GM18870 (cell line): ENCODE measurements at regions not wholly inside any gene's neighbourhood (a gene's known extent, or its start where the extent isn't known, plus 50 kb on each side); places are given as distances from the start of the nearest gene placed in this dataset.

ENCODE experiments used
- ATAC-seq: cut with Tn5 transposase; IDR thresholded peaks from one replicate; pipeline ENCODE4 v1.9.1; 2021; ENCODE audit warnings: moderate library complexity; ENCODE audit not compliant: unreplicated experiment

DNA sequence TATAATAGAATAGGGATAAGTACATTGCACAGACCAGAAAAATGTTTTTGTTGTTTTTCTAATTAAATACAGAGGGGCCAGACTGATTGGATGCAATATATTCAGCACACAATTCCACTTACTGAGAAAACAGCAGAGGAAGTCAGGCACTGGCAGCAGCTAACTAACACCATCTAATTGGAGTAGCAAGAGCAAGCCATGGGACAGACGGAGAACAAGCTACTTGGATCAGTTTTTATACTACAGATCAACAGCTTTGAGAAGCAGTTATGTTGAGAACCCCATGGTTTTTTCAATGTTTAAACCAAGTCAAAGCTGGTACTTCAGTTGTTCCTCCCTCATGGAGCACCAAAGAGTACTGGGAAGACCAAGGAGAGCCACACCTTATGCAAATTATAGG lies 1249.4 kb downstream of the LRFN5 start:
- no peak for ATAC-seq

DNA sequence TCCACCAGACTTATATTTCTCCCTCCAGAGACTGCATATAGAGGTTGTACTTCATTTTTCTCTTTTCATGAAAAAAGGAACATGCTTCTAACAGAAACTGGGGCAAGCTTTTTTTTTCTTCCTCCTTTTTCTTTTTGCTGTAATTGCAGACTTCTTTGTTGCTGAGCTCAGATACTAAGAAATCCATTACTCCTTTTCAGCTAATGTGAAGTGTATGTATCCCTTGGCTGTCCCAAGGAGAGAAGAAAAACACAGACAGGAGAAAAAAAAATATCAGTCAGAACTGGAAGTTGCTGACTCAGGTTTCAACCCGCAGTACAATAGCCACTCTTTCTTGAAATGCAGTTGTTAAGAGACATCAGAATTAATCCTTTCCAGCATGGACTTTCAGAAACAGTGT lies 1248.4 kb downstream of the LRFN5 start:
- ATAC-seq: no peak

DNA sequence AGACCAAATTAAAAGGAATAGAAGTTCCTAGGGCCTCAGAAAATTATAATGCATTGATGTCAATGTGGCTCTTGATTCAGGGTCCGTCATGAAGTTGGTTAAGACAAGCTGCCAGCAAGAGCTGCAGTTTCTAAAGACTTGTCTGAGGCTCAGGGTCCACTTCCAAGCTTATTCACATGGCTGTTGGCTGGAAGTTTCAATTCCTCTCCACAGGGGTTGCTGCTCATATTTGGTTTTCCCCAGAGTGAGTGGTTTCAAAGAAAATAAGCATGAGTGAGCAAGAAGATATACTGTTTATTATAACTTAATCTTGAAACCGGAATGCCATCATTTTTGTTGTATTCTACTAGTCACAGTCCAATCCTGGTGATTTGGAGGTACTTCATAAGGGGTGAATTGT lies 1247.4 kb downstream of the LRFN5 start:
- no peak for ATAC-seq

DNA sequence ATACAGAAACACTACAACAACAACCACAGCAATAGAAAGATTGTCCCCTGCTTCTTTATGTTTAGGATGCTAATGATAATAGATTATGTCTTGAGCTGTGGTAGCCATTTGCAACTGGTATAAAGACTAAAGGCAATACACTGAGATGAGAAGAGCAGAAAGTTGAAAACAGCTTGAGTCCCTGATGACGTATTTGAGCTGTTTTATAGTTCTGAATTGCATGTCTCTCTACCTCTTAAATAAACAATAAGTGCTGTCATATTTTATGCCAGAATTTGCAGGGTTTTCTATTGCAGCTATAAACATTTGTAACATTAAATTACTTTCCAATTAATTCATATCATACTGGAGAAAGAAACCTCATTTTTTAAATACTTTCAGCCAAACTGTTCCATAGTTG lies 1242.0 kb downstream of the LRFN5 start:
- ATAC-seq: no peak

DNA sequence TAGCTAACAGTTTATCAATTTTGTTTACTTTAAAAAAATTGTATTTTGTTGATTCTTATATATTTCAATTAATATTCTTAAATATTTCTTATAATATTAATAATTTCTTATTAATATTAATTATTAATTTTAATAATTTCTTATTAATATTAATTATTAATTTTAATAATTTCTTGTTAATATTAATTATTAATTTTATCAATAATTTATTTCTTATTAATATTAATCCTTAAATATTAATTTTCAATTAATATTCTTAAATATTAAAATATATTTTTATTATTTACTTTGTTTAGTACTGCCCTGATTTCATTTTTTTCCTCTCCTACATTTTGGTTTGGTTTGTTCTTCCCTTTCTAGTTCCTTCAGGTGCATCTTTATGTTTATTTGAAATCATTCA lies 1208.1 kb downstream of the LRFN5 start:
- no peak for ATAC-seq

DNA sequence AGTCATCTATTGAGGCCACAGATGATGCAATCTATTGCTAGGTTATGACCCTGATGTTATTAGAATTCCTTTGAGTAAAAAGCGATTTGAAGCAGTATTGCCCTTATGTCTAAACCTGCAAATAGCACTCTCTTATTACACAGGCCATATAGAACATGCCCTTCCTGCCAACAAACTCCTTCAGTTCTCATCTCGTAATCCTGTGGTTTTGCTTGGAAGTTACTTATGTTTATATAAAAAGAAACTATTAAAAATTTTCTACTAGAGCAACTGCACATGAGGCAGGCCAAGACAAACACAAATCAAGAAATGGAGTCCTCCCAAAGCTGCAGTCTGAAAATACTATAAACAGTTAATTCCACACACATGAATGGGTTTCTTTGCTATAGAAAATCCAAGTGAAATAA lies 1200.2 kb downstream of the LRFN5 start:
- ATAC-seq: no peak

DNA sequence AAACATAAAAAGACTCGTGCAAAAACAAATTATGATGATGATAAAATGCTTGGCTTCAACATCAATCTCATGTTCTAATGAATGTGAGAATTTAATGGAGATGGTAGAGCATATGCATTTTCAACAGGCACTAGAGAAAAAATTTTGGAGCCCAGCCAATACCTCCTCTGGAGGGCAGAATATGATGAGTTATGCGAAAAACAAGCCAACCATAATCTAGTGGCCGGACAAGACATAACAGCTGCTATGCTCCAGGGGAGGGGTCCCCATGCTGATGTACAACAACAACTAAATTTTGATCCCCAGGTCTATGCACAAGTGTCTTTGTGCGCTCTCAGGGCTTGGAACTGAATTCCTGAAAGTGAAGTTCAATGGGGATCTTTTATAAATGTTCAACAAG lies 1197.5 kb downstream of the LRFN5 start:
- ATAC-seq: no peak

DNA sequence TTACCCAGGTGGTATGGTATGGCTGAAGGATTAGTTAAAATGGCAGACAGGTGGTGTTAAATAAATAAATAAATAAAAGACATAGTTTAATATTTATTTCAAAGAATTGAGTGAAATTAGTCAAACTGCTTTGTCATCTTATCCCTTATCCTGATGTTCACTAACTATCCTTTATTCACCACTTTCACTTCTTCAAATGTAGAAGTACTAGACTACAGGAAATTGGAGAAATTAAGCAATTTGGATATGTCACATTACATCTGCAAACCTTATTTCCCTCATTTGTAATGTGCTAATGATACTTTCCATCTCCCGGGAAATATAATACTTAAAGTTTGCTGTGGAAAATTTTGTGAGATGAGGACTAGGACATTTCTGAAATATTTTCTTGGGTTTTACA lies 1195.7 kb downstream of the LRFN5 start:
- ATAC-seq: no peak

DNA sequence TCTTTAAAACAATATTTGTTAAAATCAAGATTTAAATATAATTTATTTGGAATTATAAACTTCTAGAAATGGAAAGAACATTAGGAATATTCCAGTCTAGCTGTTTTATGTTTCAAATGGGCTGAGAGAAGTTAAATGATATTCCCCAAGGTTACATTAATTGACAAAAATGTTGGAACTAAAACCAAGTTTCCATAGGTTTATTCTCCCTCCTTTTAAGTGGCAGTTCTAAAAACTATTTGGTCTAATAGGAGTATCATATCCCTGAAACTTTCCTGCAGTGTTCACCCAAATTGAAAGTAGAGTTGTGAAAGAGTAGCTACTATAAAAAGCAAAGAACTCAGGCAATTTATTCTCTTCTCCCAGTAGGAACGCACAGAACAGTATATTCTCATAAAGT lies 1185.5 kb downstream of the LRFN5 start:
- no peak for ATAC-seq

DNA sequence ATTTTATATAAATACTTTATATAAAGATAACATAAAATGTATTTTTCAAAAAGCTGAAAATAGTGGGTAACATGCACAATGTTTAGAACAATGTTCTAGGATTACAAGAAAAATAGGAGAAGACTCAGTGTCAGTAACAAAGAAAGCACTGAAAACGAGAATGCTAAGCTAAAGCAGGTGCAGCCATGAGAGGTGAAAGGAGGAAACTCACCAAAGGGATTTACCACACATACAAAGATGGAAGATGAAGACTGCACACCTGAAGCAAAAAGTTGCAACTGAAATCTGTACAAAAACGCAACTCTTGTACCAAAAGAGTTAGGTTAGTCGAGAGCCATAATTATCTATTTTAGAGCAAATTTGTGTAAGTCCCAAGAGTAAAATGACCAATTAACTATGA lies 1176.1 kb downstream of the LRFN5 start:
- no peak for ATAC-seq

DNA sequence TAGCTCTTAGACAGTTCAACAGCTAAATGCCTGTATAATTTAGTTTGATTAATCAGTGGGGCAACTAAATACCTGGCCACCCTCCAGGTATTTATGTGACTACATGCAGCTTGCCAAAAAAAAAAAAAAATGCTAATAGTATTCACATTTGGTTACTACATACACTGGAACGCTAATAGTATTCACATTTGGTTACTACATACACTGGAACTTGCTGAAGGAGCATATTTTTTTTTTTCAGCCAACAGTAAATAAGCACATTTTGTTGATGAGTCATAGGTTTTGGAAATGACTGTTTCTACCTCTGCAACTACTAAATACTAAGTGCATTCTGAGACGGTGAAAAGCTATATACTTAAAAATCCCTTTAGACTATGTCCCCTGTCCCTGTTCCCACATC lies 1172.3 kb downstream of the LRFN5 start:
- ATAC-seq: no peak

DNA sequence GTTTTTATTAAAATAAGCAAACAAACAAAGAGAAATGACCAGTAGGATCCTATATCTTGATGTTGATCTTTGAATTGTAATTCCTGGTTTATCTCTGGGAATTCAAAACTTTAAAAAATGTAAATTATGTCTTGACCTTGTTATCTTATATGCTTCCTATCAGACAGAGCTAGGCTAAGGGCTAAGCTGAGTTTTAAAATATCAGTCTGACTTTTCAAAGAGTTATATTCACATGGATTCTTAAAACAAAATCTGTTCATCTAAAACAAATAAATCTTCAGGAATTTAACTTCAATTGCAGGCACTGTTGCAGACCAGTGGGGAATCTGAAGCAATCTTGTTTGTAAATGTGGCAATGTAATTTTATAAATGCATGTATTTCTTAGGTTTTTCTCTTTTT lies 1144.1 kb downstream of the LRFN5 start:
- ATAC-seq: no peak

DNA sequence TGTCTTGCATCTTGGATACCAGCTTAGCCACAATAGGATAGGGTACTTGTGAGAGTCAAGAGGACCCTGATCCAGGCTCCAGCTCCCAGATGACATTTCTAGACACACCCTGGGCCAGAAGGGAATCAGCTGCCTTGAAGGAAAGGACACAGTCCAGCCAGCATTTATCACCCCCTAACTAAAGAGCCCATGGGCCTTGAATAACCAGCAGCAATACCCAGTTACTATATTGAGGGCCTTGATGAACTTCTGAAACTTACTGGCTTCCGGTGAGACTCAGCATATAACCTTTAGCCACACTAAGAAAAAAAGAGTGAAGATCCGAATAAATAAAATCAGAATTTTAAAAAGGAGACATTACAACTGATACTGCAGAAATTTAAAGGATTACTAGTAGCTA lies 1135.4 kb downstream of the LRFN5 start:
- ATAC-seq: no peak

DNA sequence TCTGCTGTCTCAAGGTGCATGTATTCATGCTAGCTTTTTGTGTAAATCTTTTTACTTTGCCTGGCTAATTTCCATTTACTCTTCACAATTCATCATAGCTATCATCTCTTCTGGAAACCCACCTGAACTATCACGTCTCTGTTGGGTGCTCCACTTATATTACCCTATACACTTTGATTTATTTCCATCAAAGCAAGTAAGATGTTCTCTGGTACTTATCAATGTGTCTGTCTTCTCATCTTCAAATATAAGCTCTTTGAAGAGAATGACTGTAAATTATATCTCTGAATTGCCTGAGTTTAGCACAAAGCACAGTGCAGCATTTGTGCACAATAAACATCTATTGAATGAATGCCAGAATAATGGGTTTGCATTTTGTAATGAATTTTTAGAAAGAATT lies 1129.7 kb downstream of the LRFN5 start:
- no peak for ATAC-seq

DNA sequence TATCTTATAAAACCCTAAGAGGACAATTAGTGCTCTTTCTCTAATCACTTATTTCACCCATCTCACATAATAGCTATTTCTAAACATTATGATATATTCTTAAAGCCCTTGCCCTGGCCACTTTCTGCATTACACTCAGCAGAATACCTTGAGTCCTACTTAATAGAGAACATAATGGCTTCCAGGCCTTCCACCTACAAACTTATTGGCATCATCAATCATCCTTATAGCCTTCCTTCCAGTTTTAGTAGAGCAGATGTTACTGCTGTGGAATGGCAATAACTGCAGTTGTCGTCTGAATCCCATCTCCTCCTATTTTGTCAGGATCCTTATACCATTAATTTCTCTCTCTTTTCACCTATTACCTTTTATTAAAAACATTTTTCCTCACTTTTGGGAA lies 1127.4 kb downstream of the LRFN5 start:
- no peak for ATAC-seq

DNA sequence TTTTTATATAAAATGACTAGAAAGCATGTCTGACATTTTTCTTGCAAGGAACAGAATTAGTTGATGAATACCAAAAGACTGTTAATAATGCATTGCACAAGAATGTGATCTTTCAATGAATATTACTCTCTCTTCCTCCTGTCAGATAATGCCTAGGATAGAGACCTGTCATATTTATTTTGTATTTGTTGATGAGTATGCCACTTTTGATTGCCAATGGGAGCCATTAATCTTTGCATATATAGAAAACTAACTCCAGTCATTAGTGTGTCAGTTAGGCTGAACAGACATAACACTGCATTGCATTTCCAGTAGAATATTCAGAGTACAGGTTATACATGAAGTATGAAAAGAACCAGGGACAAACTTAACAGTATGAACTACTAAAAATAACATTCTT lies 1125.3 kb downstream of the LRFN5 start:
- no peak for ATAC-seq

DNA sequence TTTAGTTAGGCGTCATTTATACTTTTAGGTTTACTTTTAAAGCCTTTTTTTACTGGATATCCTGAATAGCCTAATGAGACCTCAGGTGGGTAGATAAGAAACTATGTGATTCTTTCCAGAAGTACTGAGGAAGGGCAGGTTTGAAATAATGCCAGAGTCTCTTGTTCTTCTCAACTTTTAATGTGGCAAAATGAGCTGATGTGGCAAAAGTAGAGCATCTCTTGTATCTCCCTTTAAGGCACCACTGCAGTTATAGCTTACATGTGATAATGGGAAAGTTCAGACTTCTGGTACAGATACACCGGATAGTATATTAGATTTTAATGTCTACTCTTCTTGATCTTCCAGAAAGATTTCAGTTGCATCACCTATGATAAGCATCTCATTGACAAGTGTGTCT lies 1124.8 kb downstream of the LRFN5 start:
- ATAC-seq: no peak

DNA sequence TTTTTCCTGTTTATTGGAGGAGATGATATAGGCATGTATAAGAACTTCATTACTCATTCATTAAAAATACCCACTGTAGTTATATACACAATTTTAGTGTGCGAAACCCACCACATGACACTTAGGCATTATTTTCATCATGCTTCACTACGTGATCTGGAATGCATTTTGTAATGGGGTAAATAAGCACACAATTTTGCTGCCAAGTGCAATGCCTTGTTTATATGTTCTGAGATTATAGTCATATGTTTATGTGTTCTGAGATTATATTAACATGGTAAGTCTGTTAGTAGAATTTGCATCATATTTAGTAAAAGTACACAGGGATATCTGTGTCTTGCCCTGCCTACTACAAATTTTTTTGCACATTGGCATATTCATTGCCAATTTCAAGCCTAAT lies 1123.0 kb downstream of the LRFN5 start:
- ATAC-seq: no peak

DNA sequence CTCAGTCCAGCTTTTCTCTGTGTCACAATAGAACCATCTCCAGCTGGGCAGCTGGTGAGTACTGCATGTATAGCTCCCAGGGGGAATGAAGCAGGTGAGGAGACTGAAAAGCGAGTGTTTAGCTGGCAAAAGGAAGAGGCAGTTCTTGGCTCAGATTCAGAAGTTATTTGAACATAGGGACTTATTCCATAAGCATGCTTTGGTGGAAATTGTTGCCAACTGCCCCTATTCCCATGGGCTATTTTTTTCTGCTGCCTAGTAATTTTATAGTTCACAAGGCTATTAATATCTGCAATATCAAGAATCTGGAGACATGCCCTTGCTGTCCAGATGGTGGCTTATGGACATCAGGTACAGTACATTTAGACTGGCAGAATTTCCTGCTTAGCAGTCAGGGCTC lies 1112.7 kb downstream of the LRFN5 start:
- no peak for ATAC-seq

DNA sequence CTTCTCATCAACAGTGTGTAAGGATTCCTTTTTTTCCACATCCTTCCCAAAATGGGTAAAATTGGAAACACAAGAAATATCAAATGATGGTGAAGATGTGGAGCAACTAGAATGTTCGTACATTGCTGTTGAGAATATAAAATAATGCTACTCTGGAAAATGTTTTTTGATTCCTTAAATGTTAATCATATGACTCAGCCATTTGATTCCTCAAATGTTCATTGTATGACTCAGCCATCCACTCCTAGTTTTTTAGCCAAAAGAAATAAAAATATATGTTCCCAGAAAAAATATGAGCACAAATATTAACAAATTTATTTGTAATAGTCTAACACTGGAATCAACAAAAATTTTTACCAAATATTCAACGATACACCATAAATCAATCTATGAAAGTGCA lies 1108.6 kb downstream of the LRFN5 start:
- ATAC-seq: no peak

DNA sequence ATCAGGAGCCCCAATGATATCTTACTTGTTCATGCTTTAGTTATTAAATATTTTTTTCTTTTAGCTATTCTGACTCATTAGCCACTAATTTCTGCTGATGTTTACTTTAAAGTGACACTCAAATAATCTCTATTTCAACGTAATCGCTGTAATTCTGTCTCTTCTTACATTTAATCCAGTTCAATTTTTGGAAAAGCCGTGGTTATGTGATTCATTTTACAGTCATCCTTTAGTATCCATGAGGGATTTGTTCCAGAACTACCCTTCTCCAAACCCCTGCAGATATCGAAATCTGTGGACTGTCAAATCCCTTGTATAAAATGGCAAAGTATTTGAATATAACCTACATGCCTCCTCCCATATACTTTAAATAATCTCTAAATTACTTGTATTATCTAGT lies 1103.4 kb downstream of the LRFN5 start:
- no peak for ATAC-seq

DNA sequence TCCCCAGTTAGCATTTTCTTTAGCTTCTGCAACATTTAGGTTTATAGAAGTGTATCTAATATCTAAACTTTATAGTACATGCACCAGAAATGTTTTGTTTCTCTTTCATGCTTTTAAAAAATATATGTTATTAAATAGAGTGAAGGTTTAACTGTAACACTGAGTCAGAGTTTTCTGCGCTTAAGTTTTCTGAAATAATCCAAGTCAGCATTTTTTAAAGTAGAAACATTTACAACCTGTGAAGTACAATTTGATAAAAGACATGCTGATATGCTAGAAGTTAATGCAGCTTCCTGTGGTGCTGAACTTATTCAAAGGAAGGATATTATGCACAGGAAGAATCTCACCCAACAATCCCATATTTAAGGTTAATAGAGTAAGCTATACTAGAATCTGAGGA lies 1096.8 kb downstream of the LRFN5 start:
- ATAC-seq: no peak

DNA sequence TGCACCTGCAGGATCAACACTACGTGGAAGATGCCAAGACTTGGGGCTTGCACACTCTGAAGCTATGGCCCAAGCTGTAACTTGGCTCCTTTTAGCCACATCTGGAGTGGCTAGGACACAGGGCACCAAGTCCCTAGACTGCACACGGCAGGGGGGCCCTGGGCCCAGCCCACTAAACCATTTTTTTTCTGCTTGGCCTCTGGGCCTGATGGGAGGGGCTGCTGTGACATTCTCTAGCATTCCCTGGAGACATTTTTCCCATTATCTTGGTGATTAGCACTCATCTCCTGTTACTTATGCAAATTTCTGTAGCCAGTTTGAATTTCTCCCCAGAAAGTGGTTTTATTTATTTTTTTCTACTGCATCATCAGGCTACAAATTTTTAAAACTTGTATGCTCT lies 1080.7 kb downstream of the LRFN5 start:
- no peak for ATAC-seq

DNA sequence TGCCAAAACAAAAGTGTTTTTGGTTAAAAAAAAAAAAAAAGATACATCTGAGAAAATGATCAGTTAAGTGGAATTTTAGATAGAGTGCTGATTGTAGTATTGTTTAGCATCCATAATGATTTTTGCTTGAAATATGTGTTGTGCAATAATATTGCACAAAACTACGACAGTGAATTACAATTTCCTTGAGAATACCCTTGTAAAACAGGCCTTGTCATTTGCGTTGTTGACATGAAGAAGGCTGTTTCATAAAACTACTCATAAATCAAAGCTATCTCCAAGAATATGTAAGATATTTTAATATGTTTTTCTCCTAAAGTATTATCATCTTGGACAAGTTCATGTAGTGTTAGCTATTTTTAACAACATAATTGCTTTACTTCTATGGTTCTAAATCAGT lies 1077.0 kb downstream of the LRFN5 start:
- no peak for ATAC-seq
